ENCODE measurements at regions not wholly inside any gene's neighbourhood (a gene's known extent, or its start where the extent isn't known, plus 50 kb on each side); places are given as distances from the start of the nearest gene placed in this dataset.
A peak's percentile ranks its signal among the peaks of the same experiment; 100 is the strongest.

GRCh38 chr7:46461334-46461777, 540.3 kb upstream of the IGFBP3 start:
- DNase-seq (ENCODE audit: low read depth), result peak; percentile 30

GRCh38 chr7:46459942-46460341, 538.9 kb upstream of the IGFBP3 start:
- no peak for DNase-seq (ENCODE audit: low read depth)

- DNase-seq (ENCODE audit: low read depth), result no peak
These were observed 533.7 kb upstream of the IGFBP3 start for GRCh38 chr7:46454816-46455215.

- DNase-seq (ENCODE audit: low read depth), result no peak
These were observed 531.6 kb upstream of the IGFBP3 start for GRCh38 chr7:46452561-46453135.

- no peak for DNase-seq (ENCODE audit: low read depth)
These were observed 530.8 kb upstream of the IGFBP3 start for GRCh38 chr7:46451846-46452245.

- no peak for DNase-seq (ENCODE audit: low read depth)
These were observed 529.8 kb upstream of the IGFBP3 start for GRCh38 chr7:46450886-46451285.

- DNase-seq (ENCODE audit: low read depth), result no peak
These were observed 529.4 kb upstream of the IGFBP3 start for GRCh38 chr7:46450425-46450824.

GRCh38 chr7:46449743-46450142, 528.7 kb upstream of the IGFBP3 start:
- no peak for DNase-seq (ENCODE audit: low read depth)

GRCh38 chr7:46448478-46448877, 527.4 kb upstream of the IGFBP3 start:
- DNase-seq (ENCODE audit: low read depth), result no peak

GRCh38 chr7:46446151-46446550, 525.1 kb upstream of the IGFBP3 start:
- DNase-seq (ENCODE audit: low read depth), result no peak

GRCh38 chr7:46444256-46444655, 523.2 kb upstream of the IGFBP3 start:
- DNase-seq (ENCODE audit: low read depth), result peak; percentile 37

- no peak for DNase-seq (ENCODE audit: low read depth)
These were observed 519.1 kb upstream of the IGFBP3 start for GRCh38 chr7:46440186-46440585.

- DNase-seq (ENCODE audit: low read depth), result no peak
These were observed 511.6 kb upstream of the IGFBP3 start for GRCh38 chr7:46432708-46433107.

- DNase-seq (ENCODE audit: low read depth), result no peak
These were observed 507.2 kb upstream of the IGFBP3 start for GRCh38 chr7:46428295-46428694.

- no peak for DNase-seq (ENCODE audit: low read depth)
These were observed 503.9 kb upstream of the IGFBP3 start for GRCh38 chr7:46424934-46425333.

GRCh38 chr7:46421441-46422230, 500.6 kb upstream of the IGFBP3 start:
- DNase-seq (ENCODE audit: low read depth), result no peak

- no peak for DNase-seq (ENCODE audit: low read depth)
These were observed 493.9 kb upstream of the IGFBP3 start for GRCh38 chr7:46414946-46415345.

GRCh38 chr7:46411236-46411635, 490.2 kb upstream of the IGFBP3 start:
- DNase-seq (ENCODE audit: low read depth), result no peak

GRCh38 chr7:46407125-46407524, 486.1 kb upstream of the IGFBP3 start:
- no peak for DNase-seq (ENCODE audit: low read depth)

- DNase-seq (ENCODE audit: low read depth), result no peak
These were observed 476.5 kb upstream of the IGFBP3 start for GRCh38 chr7:46397591-46397990.

- no peak for DNase-seq (ENCODE audit: low read depth)
These were observed 475.4 kb upstream of the IGFBP3 start for GRCh38 chr7:46396481-46396880.

GRCh38 chr7:46393142-46393541, 472.1 kb upstream of the IGFBP3 start:
- no peak for DNase-seq (ENCODE audit: low read depth)

Measured in HT1080 (cell line).